BLaER1 (cell line): ENCODE measurements at regions not wholly inside any gene's neighbourhood (a gene's known extent, or its start where the extent isn't known, plus 50 kb on each side); places are given as distances from the start of the nearest gene placed in this dataset.

Source experiments
- H3K27ac ChIP-seq: shearing (Covaris generic); formaldehyde crosslinking; 2 replicates; pipeline ENCODE4 v1.8.1; 2022
- H3K27me3 ChIP-seq: shearing (Covaris generic); formaldehyde crosslinking; 2 replicates; pipeline ENCODE4 v1.8.1; 2022
- H3K36me3 ChIP-seq: shearing (Covaris generic); formaldehyde crosslinking; 2 replicates; pipeline ENCODE4 v1.8.1; 2022
- H3K4me1 ChIP-seq: shearing (Covaris generic); formaldehyde crosslinking; 2 replicates; pipeline ENCODE4 v1.8.1; 2022
- H3K4me2 ChIP-seq: shearing (Covaris generic); formaldehyde crosslinking; 2 replicates; pipeline ENCODE4 v1.8.1; 2022
- H3K4me3 ChIP-seq: shearing (Covaris generic); formaldehyde crosslinking; 2 replicates; pipeline ENCODE4 v1.8.1; 2022
- H3K9ac ChIP-seq: shearing (Covaris generic); formaldehyde crosslinking; 2 replicates; pipeline ENCODE4 v1.8.1; 2022
- H3K9me3 ChIP-seq: shearing (Covaris generic); formaldehyde crosslinking; 2 replicates; pipeline ENCODE4 v1.8.1; 2022
- H4K20me1 ChIP-seq: shearing (Covaris generic); formaldehyde crosslinking; 2 replicates; pipeline ENCODE4 v1.8.1; 2022
- Cebpa-rat ChIP-seq: shearing (Covaris generic); IDR thresholded peaks from 2 replicates; pipeline ENCODE4 v1.8.1; 2022

GRCh38 chr12:4119157-4119761 is 154.3 kb upstream of the CCND2 start:
- Histone ChIP-seq H4K20me1 (no peaks in the 10 kb centered on the region), H3K9ac (no peak overlapping the region), H3K27me3 (no peaks in the 10 kb centered on the region), H3K4me1 (peaks cover 74% of the 10 kb centered on the region), H3K4me2 (peak overlapping the region; percentile 96), H3K9me3 (no peaks in the 10 kb centered on the region), H3K27ac (peak overlapping the region; percentile 67), H3K36me3 (no peaks in the 10 kb centered on the region), H3K4me3 (no peak overlapping the region)
- TF ChIP-seq Cebpa-rat: no peak

- Histone ChIP-seq H3K9ac (no peak overlapping the region; the same call in 1 of the 2 replicates), H3K27me3 (no peaks in the 10 kb centered on the region), H3K27ac (peak overlapping the region; percentile 67), H3K9me3 (no peaks in the 10 kb centered on the region), H3K4me1 (peaks cover 74% of the 10 kb centered on the region), H3K4me3 (no peak overlapping the region), H4K20me1 (no peaks in the 10 kb centered on the region), H3K36me3 (no peaks in the 10 kb centered on the region), H3K4me2 (peak overlapping the region; percentile 96)
- no peak for TF ChIP-seq Cebpa-rat
Measured at GRCh38 chr12:4118601-4119156, 154.9 kb upstream of the CCND2 start.

GRCh38 chr12:4118017-4118510 is 155.5 kb upstream of the CCND2 start:
- Histone ChIP-seq H3K4me2 (peak overlapping the region; percentile 96), H3K27ac (peak overlapping the region; percentile 67), H3K9ac (peak overlapping the region; percentile 20; the same call in 1 of the 2 replicates), H3K36me3 (no peaks in the 10 kb centered on the region), H3K4me1 (peaks cover 78% of the 10 kb centered on the region), H3K27me3 (no peaks in the 10 kb centered on the region), H3K4me3 (peak overlapping the region; percentile 48), H4K20me1 (no peaks in the 10 kb centered on the region), H3K9me3 (no peaks in the 10 kb centered on the region)
- no peak for TF ChIP-seq Cebpa-rat

GRCh38 chr12:4117386-4118016 is 156.1 kb upstream of the CCND2 start:
- no peaks in the 10 kb centered on the region for H3K36me3 ChIP-seq
- peak overlapping the region; percentile 20; the same call in 1 of the 2 replicates for H3K9ac ChIP-seq
- H3K4me1 ChIP-seq: peaks cover 82% of the 10 kb centered on the region
- peak overlapping the region; percentile 67 for H3K27ac ChIP-seq
- H4K20me1 ChIP-seq: no peaks in the 10 kb centered on the region
- peak overlapping the region; percentile 48 for H3K4me3 ChIP-seq
- peak overlapping the region; percentile 96 for H3K4me2 ChIP-seq
- H3K27me3 ChIP-seq: no peaks in the 10 kb centered on the region
- no peak for TF ChIP-seq Cebpa-rat
- no peaks in the 10 kb centered on the region for H3K9me3 ChIP-seq

- peaks cover 75% of the 10 kb centered on the region for H3K4me1 ChIP-seq
- 0 out of 2 replicates have a peak overlapping the region, but pooled peaks have one; percentile 20 for H3K9ac ChIP-seq
- no peak overlapping the region for H3K4me3 ChIP-seq
- H3K9me3 ChIP-seq: no peaks in the 10 kb centered on the region
- no peaks in the 10 kb centered on the region for H4K20me1 ChIP-seq
- H3K27ac ChIP-seq: peak overlapping the region; percentile 67
- no peaks in the 10 kb centered on the region for H3K36me3 ChIP-seq
- peak overlapping the region; percentile 96 for H3K4me2 ChIP-seq
- no peaks in the 10 kb centered on the region for H3K27me3 ChIP-seq
- no peak for TF ChIP-seq Cebpa-rat
Measured at GRCh38 chr12:4116251-4117111, 157.1 kb upstream of the CCND2 start.

- no peak for TF ChIP-seq Cebpa-rat
- Histone ChIP-seq H3K36me3 (no peaks in the 10 kb centered on the region), H3K9me3 (no peaks in the 10 kb centered on the region), H3K4me2 (peak overlapping the region; percentile 96), H3K4me3 (no peak overlapping the region), H4K20me1 (no peaks in the 10 kb centered on the region), H3K27me3 (no peaks in the 10 kb centered on the region), H3K9ac (no peak overlapping the region), H3K27ac (no peak overlapping the region), H3K4me1 (peaks cover 66% of the 10 kb centered on the region)
Measured at GRCh38 chr12:4115570-4115969, 158.0 kb upstream of the CCND2 start.

GRCh38 chr12:4114986-4115385 is 158.6 kb upstream of the CCND2 start:
- H3K9me3 ChIP-seq: no peaks in the 10 kb centered on the region
- no peak for TF ChIP-seq Cebpa-rat
- H3K4me3 ChIP-seq: no peak overlapping the region
- H4K20me1 ChIP-seq: no peaks in the 10 kb centered on the region
- H3K27ac ChIP-seq: no peak overlapping the region
- no peak overlapping the region for H3K9ac ChIP-seq
- no peak overlapping the region for H3K4me2 ChIP-seq
- peaks cover 60% of the 10 kb centered on the region for H3K4me1 ChIP-seq
- no peaks in the 10 kb centered on the region for H3K36me3 ChIP-seq
- H3K27me3 ChIP-seq: no peaks in the 10 kb centered on the region

- Histone ChIP-seq H3K27ac (no peak overlapping the region), H3K4me3 (no peak overlapping the region), H3K36me3 (no peaks in the 10 kb centered on the region), H3K4me2 (peak overlapping the region; percentile 17), H3K27me3 (no peaks in the 10 kb centered on the region), H4K20me1 (no peaks in the 10 kb centered on the region), H3K4me1 (peaks cover 39% of the 10 kb centered on the region), H3K9me3 (no peaks in the 10 kb centered on the region), H3K9ac (no peak overlapping the region)
- no peak for TF ChIP-seq Cebpa-rat
Measured at GRCh38 chr12:4112734-4113325, 160.7 kb upstream of the CCND2 start.

- Histone ChIP-seq H4K20me1 (no peaks in the 10 kb centered on the region), H3K36me3 (no peaks in the 10 kb centered on the region), H3K4me2 (no peak overlapping the region), H3K9me3 (no peaks in the 10 kb centered on the region), H3K4me1 (peaks cover 34% of the 10 kb centered on the region), H3K4me3 (no peak overlapping the region), H3K27ac (no peak overlapping the region), H3K9ac (no peak overlapping the region), H3K27me3 (no peaks in the 10 kb centered on the region)
- TF ChIP-seq Cebpa-rat: no peak
Measured at GRCh38 chr12:4112290-4112689, 161.3 kb upstream of the CCND2 start.
